Stomach smooth muscle (tissue), 2 donors: ENCODE measurements at regions not wholly inside any gene's neighbourhood (a gene's known extent, or its start where the extent isn't known, plus 50 kb on each side); places are given as distances from the start of the nearest gene placed in this dataset.

ENCODE experiments used
- H3K27ac ChIP-seq: one replicate; pipeline ENCODE4 v1.7.0; 2013; ENCODE audit warnings: mild to moderate bottlenecking, low read length, inconsistent platforms
- H3K27me3 ChIP-seq, 2 donors: one replicate each; pipeline ENCODE4 v1.7.0; 2013; ENCODE audit warnings: low read length in 2 of 2; ENCODE audit not compliant: insufficient read depth in 2 of 2, control insufficient read depth in 1 of 2
- H3K36me3 ChIP-seq, 2 donors: one replicate each; pipeline ENCODE4 v1.7.0; 2013; ENCODE audit warnings: low read length in 2 of 2; ENCODE audit not compliant: control insufficient read depth in 2 of 2, insufficient read depth in 2 of 2
- H3K4me1 ChIP-seq: one replicate; pipeline ENCODE4 v1.7.0; 2013; ENCODE audit warnings: low read length; ENCODE audit not compliant: control insufficient read depth, insufficient read depth
- H3K4me3 ChIP-seq, 2 donors: one replicate each; pipeline ENCODE4 v1.7.0; 2013; ENCODE audit warnings: low read length in 2 of 2
- H3K9ac ChIP-seq, 2 donors: one replicate each; pipeline ENCODE4 v1.7.0; 2013; ENCODE audit warnings: low read length in 2 of 2, mild to moderate bottlenecking in 1 of 2
- H3K9me3 ChIP-seq, 2 donors: one replicate each; pipeline ENCODE4 v1.7.0; 2013; ENCODE audit warnings: low read length in 2 of 2; ENCODE audit not compliant: control insufficient read depth in 2 of 2
- donor health status: healthy.
- donor health status: Pancreatic carcinoma.

- Histone ChIP-seq H3K9me3 (no peaks in the 10 kb centered on the region), H3K4me3 (no peak overlapping the region), H3K4me1 (no peaks in the 10 kb centered on the region), H3K9ac (no peak overlapping the region), H3K36me3 (no peaks in the 10 kb centered on the region), H3K27ac (no peak overlapping the region), H3K27me3 (no peaks in the 10 kb centered on the region)
These were observed 294.4 kb upstream of the CHAC2 start for GRCh38 chr2:53473236-53473635.

- H3K27ac ChIP-seq: no peak overlapping the region
- H3K4me1 ChIP-seq: no peaks in the 10 kb centered on the region
- H3K36me3 ChIP-seq: no peaks in the 10 kb centered on the region
- H3K4me3 ChIP-seq: no peak overlapping the region
- no peaks in the 10 kb centered on the region for H3K27me3 ChIP-seq
- H3K9me3 ChIP-seq: no peaks in the 10 kb centered on the region
- no peak overlapping the region for H3K9ac ChIP-seq
These were observed 300.0 kb upstream of the CHAC2 start for GRCh38 chr2:53467467-53468180.

- H3K27me3 ChIP-seq: no peaks in the 10 kb centered on the region
- H3K4me3 ChIP-seq: no peak overlapping the region
- H3K27ac ChIP-seq: no peak overlapping the region
- no peak overlapping the region for H3K9ac ChIP-seq
- H3K36me3 ChIP-seq: no peaks in the 10 kb centered on the region
- H3K4me1 ChIP-seq: peaks cover 3% of the 10 kb centered on the region
- H3K9me3 ChIP-seq: no peaks in the 10 kb centered on the region
These were observed 303.5 kb upstream of the CHAC2 start for GRCh38 chr2:53463806-53464726.

- Histone ChIP-seq H3K27ac (no peak overlapping the region), H3K9me3 (no peaks in the 10 kb centered on the region), H3K36me3 (no peaks in the 10 kb centered on the region), H3K9ac (no peak overlapping the region), H3K27me3 (no peaks in the 10 kb centered on the region), H3K4me3 (no peak overlapping the region), H3K4me1 (peaks cover 3% of the 10 kb centered on the region)
These were observed 306.7 kb upstream of the CHAC2 start for GRCh38 chr2:53460937-53461336.

- H3K4me1 ChIP-seq: peaks cover 3% of the 10 kb centered on the region
- H3K36me3 ChIP-seq: no peaks in the 10 kb centered on the region
- H3K9me3 ChIP-seq: no peaks in the 10 kb centered on the region
These were observed 307.3 kb upstream of the CHAC2 start for GRCh38 chr2:53460347-53460746.

GRCh38 chr2:53455094-53455493 lies 312.5 kb upstream of the CHAC2 start:
- H3K4me3 ChIP-seq: no peak overlapping the region
- H3K4me1 ChIP-seq: peaks cover 10% of the 10 kb centered on the region

More at GRCh38 chr2:53460347-53460746, 307.3 kb upstream of the CHAC2 start:
- Histone ChIP-seq H3K27ac (no peak overlapping the region), H3K9ac (no peak overlapping the region), H3K4me3 (no peak overlapping the region), H3K27me3 (no peaks in the 10 kb centered on the region)

GRCh38 chr2:53452957-53453748 lies 314.5 kb upstream of the CHAC2 start:
- Histone ChIP-seq H3K27me3 (no peaks in the 10 kb centered on the region), H3K27ac (no peak overlapping the region), H3K9ac (peak overlapping the region in 1 of 2 donors; percentile 13), H3K9me3 (no peaks in the 10 kb centered on the region), H3K36me3 (no peaks in the 10 kb centered on the region), H3K4me3 (no peak overlapping the region), H3K4me1 (peaks cover 10% of the 10 kb centered on the region)

More at GRCh38 chr2:53455094-53455493, 312.5 kb upstream of the CHAC2 start:
- Histone ChIP-seq H3K36me3 (no peaks in the 10 kb centered on the region), H3K27me3 (no peaks in the 10 kb centered on the region), H3K27ac (no peak overlapping the region), H3K9me3 (no peaks in the 10 kb centered on the region), H3K9ac (no peak overlapping the region)

GRCh38 chr2:53452400-53452799 lies 315.2 kb upstream of the CHAC2 start:
- Histone ChIP-seq H3K4me1 (peaks cover 10% of the 10 kb centered on the region), H3K27ac (no peak overlapping the region), H3K4me3 (no peak overlapping the region), H3K36me3 (no peaks in the 10 kb centered on the region), H3K27me3 (no peaks in the 10 kb centered on the region), H3K9ac (no peak overlapping the region), H3K9me3 (no peaks in the 10 kb centered on the region)

GRCh38 chr2:53450923-53451322 lies 316.7 kb upstream of the CHAC2 start:
- Histone ChIP-seq H3K27me3 (no peaks in the 10 kb centered on the region), H3K4me1 (peaks cover 10% of the 10 kb centered on the region), H3K9ac (no peak overlapping the region), H3K27ac (no peak overlapping the region), H3K9me3 (no peaks in the 10 kb centered on the region), H3K36me3 (no peaks in the 10 kb centered on the region), H3K4me3 (no peak overlapping the region)

GRCh38 chr2:53448591-53448990 lies 319.0 kb upstream of the CHAC2 start:
- Histone ChIP-seq H3K4me1 (peaks cover 11% of the 10 kb centered on the region), H3K9me3 (no peaks in the 10 kb centered on the region), H3K9ac (no peak overlapping the region), H3K4me3 (no peak overlapping the region), H3K27ac (no peak overlapping the region), H3K36me3 (no peaks in the 10 kb centered on the region), H3K27me3 (no peaks in the 10 kb centered on the region)
